IPS-15b (cell line): ENCODE measurements at regions not wholly inside any gene's neighbourhood (a gene's known extent, or its start where the extent isn't known, plus 50 kb on each side); places are given as distances from the start of the nearest gene placed in this dataset.

ENCODE experiments used
- H3K27me3 ChIP-seq: one replicate; pipeline ENCODE4 v1.6.1; 2013; ENCODE audit warnings: low read length; ENCODE audit not compliant: control insufficient read depth, insufficient read depth
- H3K36me3 ChIP-seq: one replicate; pipeline ENCODE4 v1.6.1; 2013; ENCODE audit warnings: low read length; ENCODE audit not compliant: control insufficient read depth, insufficient read depth
- H3K4me1 ChIP-seq: one replicate; pipeline ENCODE4 v1.6.1; 2013; ENCODE audit warnings: mild to moderate bottlenecking, low read length; ENCODE audit not compliant: control insufficient read depth, insufficient read depth
- H3K4me3 ChIP-seq: one replicate; pipeline ENCODE4 v1.5.1; 2013; ENCODE audit warnings: low read depth, low read length
- H3K9ac ChIP-seq: one replicate; pipeline ENCODE4 v1.6.1; 2013; ENCODE audit warnings: low read depth, mild to moderate bottlenecking, low read length
- H3K9me3 ChIP-seq: one replicate; pipeline ENCODE4 v1.6.1; 2013; ENCODE audit warnings: mild to moderate bottlenecking, low read length; ENCODE audit not compliant: control insufficient read depth, insufficient read depth

- Histone ChIP-seq H3K9me3 (no peaks in the 10 kb centered on the region), H3K4me1 (no peaks in the 10 kb centered on the region), H3K4me3 (no peak overlapping the region), H3K36me3 (no peaks in the 10 kb centered on the region), H3K9ac (no peak overlapping the region), H3K27me3 (no peaks in the 10 kb centered on the region)
These were observed 287.3 kb upstream of the NUDT12 start for GRCh38 chr5:103849934-103850333.

DNA sequence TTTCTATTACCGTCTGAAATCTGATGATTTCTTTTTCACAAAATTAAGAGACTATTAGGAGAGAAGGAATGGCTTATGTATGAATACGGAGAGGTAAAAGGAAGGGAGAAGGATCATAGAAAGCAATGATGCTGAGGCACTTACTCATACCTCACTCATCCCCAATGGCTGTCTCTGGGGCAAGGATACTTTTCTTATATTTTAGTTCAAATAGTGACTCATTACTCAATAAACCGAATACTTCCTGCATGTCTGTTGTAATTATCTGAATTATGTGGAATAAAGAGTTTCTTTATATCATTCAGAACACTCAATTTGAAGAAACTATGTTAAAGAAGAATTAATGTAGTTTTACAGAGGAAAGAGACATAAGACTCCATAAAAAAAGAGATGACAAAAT lies 284.5 kb upstream of the NUDT12 start:
- Histone ChIP-seq H3K4me1 (no peaks in the 10 kb centered on the region), H3K9ac (no peak overlapping the region), H3K36me3 (no peaks in the 10 kb centered on the region), H3K9me3 (no peaks in the 10 kb centered on the region), H3K27me3 (no peaks in the 10 kb centered on the region), H3K4me3 (no peak overlapping the region)

GRCh38 chr5:103842936-103843335 lies 280.3 kb upstream of the NUDT12 start:
- Histone ChIP-seq H3K36me3 (no peaks in the 10 kb centered on the region), H3K9ac (no peak overlapping the region), H3K9me3 (no peaks in the 10 kb centered on the region), H3K27me3 (no peaks in the 10 kb centered on the region), H3K4me1 (no peaks in the 10 kb centered on the region), H3K4me3 (no peak overlapping the region)

GRCh38 chr5:103840600-103840999 lies 278.0 kb upstream of the NUDT12 start:
- Histone ChIP-seq H3K4me3 (no peak overlapping the region), H3K27me3 (no peaks in the 10 kb centered on the region), H3K9me3 (no peaks in the 10 kb centered on the region)

DNA sequence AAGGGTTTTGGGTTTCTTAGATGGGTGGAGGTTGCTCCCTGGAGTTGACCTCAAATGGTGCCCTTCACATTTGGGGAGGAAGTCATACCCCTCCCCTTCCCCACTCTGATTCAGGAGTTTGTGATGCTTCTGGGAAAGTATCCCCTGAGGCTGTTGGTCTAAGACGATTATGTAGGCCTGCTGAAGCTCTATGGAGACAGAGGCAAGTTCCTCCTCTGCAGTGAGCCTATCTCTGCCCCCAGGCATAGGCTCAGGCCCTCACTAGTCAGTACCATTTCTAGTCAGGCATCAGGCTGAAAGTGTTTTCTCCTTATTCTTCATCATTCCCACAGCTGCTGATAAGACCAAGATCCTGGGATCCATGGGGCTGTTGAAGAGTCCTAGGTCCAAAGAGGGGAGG lies 271.6 kb upstream of the NUDT12 start:
- Histone ChIP-seq H3K36me3 (no peaks in the 10 kb centered on the region), H3K9me3 (no peaks in the 10 kb centered on the region), H3K9ac (no peak overlapping the region), H3K4me1 (no peaks in the 10 kb centered on the region), H3K4me3 (no peak overlapping the region), H3K27me3 (no peaks in the 10 kb centered on the region)

More at GRCh38 chr5:103840600-103840999, 278.0 kb upstream of the NUDT12 start:
- Histone ChIP-seq H3K9ac (no peak overlapping the region), H3K36me3 (no peaks in the 10 kb centered on the region), H3K4me1 (no peaks in the 10 kb centered on the region)

- no peaks in the 10 kb centered on the region for H3K36me3 ChIP-seq
- H3K4me3 ChIP-seq: no peak overlapping the region
- no peak overlapping the region for H3K9ac ChIP-seq
- H3K4me1 ChIP-seq: no peaks in the 10 kb centered on the region
- no peaks in the 10 kb centered on the region for H3K27me3 ChIP-seq
- no peaks in the 10 kb centered on the region for H3K9me3 ChIP-seq
These were observed 267.0 kb upstream of the NUDT12 start for GRCh38 chr5:103829585-103829984.

DNA sequence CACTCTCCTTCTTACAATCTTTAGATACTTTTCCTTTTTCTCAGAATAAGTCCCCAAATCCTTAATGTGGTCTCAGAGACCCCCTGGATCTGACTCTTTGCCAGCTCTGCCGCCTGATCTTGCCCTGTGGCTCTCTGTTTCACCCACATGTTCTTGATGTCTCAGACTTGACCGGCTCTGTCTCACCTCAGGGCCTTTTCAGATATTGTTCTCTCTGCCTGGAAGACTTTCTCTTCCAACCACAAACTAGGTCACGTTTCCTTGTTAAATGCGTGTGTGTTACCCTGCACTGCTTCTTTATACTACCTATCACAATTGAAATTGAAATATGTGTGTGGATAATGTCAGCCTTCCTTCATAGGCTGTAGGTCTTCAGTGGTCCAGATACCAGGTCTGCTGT lies 265.4 kb upstream of the NUDT12 start:
- H3K9ac ChIP-seq: no peak overlapping the region
- no peaks in the 10 kb centered on the region for H3K27me3 ChIP-seq
- no peak overlapping the region for H3K4me3 ChIP-seq
- H3K36me3 ChIP-seq: no peaks in the 10 kb centered on the region
- H3K9me3 ChIP-seq: no peaks in the 10 kb centered on the region
- H3K4me1 ChIP-seq: no peaks in the 10 kb centered on the region

DNA sequence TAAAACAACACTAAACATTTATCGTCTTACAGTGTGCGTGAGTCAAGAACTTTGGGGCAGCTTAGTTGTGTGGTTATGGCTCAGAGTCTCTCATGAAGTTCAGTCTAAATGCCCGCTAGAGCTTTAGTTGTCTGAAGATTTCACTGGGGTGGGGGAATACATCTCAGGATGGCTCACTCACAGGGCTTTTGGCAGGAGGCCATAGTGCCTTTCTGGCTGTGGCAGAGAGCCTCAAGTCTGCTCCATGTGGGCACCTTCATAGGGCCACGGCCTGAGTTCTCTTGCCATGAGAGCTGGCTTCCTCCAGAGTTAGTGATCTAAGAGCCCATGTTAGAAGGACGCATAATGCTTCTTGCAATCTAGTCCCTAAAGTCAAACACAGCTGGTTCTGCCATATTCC lies 258.8 kb upstream of the NUDT12 start:
- Histone ChIP-seq H3K9ac (no peak overlapping the region), H3K36me3 (no peaks in the 10 kb centered on the region), H3K27me3 (no peaks in the 10 kb centered on the region), H3K4me3 (no peak overlapping the region), H3K4me1 (no peaks in the 10 kb centered on the region), H3K9me3 (no peaks in the 10 kb centered on the region)

- Histone ChIP-seq H3K4me3 (no peak overlapping the region), H3K36me3 (no peaks in the 10 kb centered on the region), H3K9ac (no peak overlapping the region), H3K9me3 (no peaks in the 10 kb centered on the region), H3K27me3 (no peaks in the 10 kb centered on the region), H3K4me1 (no peaks in the 10 kb centered on the region)
These were observed 246.0 kb upstream of the NUDT12 start for GRCh38 chr5:103808464-103809106.

GRCh38 chr5:103804711-103805110 lies 242.1 kb upstream of the NUDT12 start:
- Histone ChIP-seq H3K4me1 (no peaks in the 10 kb centered on the region), H3K9ac (no peak overlapping the region), H3K36me3 (no peaks in the 10 kb centered on the region), H3K9me3 (no peaks in the 10 kb centered on the region), H3K4me3 (no peak overlapping the region), H3K27me3 (no peaks in the 10 kb centered on the region)

- H3K27me3 ChIP-seq: no peaks in the 10 kb centered on the region
- H3K9ac ChIP-seq: no peak overlapping the region
- H3K36me3 ChIP-seq: no peaks in the 10 kb centered on the region
- no peaks in the 10 kb centered on the region for H3K9me3 ChIP-seq
- H3K4me3 ChIP-seq: no peak overlapping the region
- no peaks in the 10 kb centered on the region for H3K4me1 ChIP-seq
These were observed 239.1 kb upstream of the NUDT12 start for GRCh38 chr5:103801681-103802080.

- Histone ChIP-seq H3K9me3 (no peaks in the 10 kb centered on the region), H3K27me3 (no peaks in the 10 kb centered on the region), H3K9ac (no peak overlapping the region), H3K36me3 (no peaks in the 10 kb centered on the region), H3K4me3 (no peak overlapping the region), H3K4me1 (no peaks in the 10 kb centered on the region)
These were observed 238.3 kb upstream of the NUDT12 start for GRCh38 chr5:103800741-103801495.
